GM19395 (cell line): ENCODE measurements at regions not wholly inside any gene's neighbourhood (a gene's known extent, or its start where the extent isn't known, plus 50 kb on each side); places are given as distances from the start of the nearest gene placed in this dataset.

Experiments
- ATAC-seq: cut with Tn5 transposase; IDR thresholded peaks from one replicate; pipeline ENCODE4 v1.9.1; 2021; ENCODE audit warnings: mild to moderate bottlenecking, moderate library complexity; ENCODE audit not compliant: unreplicated experiment

DNA sequence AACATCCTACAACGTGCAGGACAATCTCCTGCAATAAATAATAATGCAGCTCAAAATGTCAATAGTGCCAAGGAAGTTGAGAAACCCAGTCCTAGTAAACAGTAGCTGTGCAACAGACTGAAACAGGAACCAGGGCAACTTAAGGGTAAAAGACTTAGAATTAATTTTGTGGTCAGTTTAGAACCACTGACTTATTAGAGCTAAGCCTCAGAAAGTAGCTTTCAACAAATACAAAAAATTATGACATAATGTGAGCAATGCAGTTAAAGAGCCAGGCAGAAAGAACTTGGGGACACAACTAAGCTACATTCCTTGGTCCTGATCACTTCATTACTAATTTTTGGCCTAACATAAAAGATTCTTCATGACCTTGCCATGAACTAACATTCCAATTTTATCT is 195.4 kb downstream of the MACC1 start:
- ATAC-seq = peak; percentile 75

DNA sequence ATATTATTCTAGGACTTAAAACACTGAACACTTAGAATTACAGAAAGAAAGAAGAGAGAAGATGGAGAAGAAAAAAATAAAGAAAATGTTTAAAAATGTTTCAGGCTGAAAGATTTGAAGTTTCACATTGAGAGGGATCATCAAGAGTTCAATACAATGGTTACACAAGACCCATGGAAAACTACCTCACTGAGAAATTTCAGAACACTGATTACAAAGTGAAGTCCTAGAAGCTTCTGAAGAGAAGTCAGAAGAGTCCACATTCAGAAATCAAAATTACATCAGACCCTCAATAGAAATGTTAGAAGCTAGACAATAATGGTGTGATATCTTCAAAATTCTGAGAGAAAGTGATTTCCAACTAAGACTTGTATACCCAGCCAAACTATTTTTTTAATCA is 196.1 kb downstream of the MACC1 start:
- no peak for ATAC-seq

DNA sequence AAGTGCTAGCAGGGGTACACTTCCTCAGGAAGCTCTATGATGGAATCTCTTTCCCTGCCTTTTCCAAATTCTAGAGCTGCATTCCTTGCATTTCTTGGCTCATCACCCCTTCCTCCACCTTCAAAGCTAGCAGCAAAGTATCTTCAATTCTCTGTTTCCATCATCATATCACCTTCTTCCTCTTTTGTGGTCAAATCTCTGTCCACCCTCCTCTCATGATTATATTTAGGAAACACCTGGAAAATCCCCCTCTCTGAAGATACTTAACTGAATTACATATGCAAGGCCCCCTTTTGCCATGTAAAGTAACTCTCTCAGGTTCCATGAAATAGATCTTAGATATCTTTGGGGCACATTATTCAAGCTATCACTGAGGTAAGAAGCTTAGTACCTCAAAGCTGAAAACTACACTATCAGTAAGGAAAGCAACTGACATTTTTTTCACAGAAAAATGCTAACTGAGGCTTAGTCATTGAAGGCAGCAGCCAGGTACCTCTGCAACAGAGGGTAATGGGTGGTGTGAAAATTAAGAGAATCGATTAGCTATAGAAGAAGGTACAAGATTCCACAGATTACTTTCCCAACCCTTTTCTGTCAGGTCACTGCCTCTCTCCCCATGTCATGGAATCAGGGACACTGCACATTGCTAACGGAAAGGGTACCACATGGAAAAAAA is 197.3 kb downstream of the MACC1 start:
- ATAC-seq = peak; percentile 78

DNA sequence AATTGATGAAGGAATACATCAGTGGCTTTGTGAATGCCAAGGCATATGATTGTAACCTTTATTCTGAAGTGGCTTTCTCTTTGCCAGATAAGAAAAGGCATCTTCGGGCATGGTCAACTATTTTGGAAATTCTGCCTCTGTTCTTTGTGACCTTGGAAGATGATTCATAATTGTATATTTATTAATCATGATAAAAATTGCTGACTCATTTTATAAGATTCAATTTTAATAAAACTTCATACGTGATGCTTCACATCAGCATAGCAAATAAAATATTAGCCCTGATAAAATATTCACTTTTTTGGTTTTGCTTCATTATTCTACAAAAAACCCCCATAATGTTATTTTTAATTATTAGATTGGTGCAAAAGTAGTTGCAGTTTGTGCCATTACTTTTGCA is 200.5 kb downstream of the MACC1 start:
- ATAC-seq = no peak

DNA sequence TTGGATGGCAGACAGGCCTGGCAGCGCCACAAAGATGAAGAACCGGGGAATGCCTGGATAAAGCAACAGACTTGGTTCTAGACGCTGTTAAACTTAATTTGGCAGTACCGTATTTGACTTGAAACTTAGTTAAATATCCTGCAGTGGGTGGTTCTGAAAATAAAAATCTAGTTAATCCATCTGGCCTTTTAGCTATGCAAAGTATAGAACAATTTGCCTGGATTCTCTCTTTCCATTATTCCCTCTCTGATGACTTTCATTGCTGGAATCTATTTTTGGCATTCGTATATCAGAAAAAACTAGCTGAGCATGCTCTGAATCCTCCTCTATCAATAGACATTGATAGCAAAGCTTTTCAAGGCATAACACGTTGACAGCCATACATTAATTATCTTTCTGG is 203.6 kb downstream of the MACC1 start:
- ATAC-seq = no peak

DNA sequence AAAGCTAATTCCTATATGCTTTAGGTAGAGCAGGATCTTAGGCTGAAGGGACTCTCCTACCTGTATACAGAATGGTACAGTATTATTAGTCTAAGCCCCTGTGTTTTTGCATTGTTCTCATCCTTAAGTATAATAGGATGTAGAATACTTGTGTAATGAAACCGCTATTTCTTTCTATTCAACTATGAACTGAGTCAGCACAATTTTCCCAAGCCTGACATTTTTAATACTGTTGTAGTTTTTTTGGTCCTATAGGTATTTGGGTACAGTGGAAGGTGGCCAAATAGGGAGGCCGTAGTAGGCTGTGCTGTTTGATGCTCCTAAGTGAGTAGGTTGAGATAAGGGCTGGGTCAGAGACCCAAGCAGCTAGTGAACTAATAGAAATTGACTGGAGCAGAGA is 205.1 kb downstream of the MACC1 start:
- no peak for ATAC-seq

DNA sequence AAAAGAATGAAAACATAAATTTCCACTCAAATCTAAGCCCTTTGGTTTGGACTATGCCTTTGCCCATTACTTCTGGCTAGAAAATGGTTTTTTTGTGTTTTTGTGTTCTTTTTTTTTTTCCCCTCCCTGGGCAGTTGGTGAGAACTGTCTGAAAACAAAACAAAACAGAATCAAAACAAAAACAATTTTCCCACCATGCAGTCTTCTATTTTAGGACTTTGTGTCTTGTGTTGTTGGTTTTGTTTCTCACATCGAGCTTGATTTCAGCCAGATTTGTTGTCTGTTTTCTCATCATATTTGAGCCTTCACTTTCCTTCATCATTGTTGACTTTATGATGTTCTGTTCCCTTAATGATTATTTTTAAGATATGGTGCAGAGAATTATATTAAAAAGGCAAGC is 206.3 kb downstream of the MACC1 start:
- ATAC-seq = no peak

DNA sequence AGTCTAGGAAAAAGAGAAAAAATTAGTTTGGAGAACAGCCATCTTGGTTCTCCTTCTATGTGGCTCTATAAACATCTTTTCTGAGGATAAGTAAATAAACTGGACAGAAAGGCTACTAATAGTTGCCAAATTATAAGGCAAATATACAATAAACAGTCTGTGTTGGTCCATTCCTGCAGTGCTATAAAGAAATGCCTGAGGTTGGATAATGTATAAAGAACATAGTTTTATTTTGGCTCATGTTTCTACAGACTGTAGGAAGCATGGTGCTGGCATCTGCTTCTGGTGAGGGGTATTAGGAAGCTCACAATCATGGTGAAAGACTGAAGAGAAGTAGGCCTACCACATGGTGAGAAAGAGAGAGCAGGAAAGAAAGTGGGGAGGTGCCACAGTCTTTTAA is 209.7 kb downstream of the MACC1 start:
- no peak for ATAC-seq

DNA sequence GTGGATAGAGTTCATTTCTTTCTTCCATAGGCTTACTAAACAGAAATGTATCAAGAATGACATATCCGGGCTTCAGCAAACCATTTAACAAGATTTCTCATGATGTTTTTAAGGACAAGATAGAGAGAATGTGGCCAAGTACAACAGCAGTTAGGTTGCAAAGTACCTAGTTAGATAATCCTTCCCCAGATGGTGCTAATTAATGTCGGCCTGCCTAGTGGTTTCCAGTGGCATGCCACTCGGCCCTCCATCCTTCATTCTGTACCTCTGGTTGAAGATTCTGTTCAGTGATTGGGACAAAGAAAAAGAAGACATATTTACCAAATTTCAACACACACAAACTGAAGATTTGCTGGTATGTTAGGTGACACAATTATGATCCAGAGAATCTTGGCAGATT is 212.1 kb downstream of the MACC1 start:
- ATAC-seq = no peak

DNA sequence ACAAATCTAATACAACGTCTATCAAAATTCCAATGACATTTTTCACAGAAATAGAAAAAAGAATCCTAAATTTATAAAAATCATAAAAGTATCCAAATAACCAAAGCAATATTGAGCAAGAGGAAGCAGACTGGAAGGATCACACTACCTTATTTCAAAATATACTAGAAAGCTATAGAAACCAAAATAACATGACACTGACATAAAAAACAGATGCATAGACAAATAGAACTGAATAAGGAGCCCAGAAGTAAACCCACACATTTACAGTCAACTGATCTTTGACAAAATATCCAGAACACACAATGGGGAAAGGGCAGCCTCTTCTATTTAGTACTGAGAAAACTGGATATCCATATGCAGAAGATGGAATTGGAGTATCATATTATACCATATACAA is 217.5 kb downstream of the MACC1 start:
- ATAC-seq = no peak

DNA sequence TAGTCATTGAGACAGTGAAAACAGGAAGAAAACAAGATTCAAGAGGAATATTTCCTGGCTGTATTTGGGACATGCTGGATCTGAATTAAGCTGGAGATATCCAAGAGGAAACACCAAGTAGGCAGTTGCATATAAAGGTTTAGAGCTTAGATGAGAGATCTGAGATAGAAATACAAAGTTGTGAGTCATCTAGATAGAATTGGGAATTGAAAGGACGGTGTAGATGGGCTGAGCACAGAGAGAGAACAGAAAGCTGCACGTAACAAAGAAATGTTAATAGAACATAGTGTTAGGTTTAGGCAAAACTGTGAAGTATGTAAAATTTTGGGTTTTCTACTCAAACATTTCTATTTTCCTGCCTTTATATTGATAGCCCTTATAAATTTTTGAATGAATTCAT is 218.5 kb upstream of the TMEM196 start:
- ATAC-seq = no peak

DNA sequence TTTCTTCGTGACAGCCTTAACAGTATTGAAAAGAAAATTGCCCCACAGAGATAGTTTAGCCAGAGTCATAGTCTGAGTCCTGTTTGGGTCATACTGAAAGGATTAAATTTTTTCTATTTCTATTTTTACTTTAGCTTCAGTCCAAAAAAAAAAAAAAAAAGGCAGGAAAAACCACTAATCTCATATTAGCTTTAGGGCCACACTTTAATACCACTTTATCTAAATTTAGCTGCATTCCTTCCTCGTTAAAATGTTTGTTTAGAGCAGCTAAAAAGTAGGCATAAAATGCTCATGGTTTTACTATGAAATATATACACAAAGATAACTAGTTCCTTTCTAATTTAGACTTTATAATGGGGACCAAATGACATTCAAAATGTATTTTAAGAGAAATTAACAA is 216.5 kb upstream of the TMEM196 start:
- ATAC-seq = no peak

DNA sequence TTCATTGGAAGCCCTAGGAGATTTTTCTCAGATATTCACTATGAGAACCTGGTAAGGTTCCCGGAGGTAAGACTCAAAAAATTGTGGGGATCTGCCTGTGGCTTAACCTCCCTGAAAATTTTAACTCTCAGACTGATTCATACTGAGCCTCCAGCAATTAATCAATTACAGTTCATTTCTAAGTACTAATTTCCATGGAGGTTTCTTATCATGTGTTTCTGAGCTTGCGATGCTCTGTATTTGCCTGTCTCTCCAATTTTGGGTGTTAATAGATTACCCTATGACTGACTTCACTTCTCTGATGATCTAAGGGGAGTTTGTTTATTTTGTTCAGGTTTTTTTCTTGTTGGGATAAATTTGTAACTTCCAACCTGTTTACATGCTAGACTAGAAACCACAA is 215.4 kb upstream of the TMEM196 start:
- no peak for ATAC-seq

DNA sequence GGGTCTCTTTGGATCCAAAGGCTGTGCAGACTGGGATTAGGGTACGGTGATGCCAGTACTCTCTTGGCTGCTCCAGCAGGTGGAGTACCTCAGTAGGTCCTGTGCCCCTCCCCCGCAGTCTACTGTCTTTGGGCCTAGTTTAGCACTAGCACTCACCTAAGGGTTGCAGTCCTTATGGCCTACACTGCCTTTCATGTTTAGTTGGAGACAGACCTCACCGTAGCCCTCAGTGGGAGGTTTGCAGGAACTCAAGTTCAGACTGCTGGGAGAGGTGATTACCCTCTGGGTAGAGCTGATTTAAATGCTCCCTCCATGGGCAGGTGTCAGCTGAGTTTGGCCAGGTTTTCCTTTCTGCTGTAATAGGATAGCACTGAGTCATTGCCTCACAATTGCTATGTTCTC is 210.8 kb upstream of the TMEM196 start:
- ATAC-seq = no peak

DNA sequence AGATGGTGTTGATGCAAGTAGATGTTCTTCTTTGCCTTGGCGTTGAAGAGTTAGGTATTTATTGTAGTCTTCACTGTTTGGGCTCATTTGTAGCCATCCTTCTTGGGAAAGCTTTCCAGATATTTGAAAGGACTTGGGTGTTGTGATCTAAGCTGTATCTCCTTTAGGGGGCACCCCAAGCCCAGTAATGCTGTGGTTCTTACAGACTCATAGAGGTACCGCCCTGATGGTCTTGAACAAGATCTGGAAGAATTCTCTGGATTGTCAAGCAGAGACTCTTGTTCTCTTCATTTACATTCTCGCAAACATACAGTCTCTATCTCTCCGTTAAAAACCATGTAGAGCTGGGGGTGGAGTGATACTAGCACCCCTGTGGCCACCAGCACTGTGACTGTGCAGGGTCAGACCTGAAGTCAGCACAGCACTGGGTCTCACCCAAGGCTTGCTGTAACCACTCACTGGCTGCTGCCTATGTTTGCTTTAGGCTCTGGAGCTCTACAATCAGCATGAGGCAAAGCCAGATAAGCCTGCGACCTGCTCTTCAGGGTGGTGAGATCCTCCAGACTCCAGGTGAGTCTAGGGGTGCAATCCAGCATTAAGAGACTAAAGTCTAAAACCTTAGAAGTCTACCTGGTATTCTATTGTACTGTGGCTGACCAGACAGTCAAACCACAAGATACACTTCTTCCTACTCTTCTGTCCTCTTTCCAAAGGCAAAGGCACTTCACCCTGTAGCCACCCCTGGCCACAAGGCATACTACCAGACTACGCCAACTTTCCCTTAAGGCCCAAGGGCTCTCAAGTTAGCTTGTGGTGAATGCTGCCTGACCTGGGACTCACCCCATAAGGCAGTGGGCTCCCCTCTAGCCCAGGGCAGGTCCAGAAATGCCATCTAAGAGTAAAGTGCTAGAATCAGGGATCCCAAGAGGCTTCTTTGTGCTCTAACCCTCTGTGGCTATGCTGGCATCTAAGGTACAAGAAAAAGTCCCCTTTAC is 209.7 kb upstream of the TMEM196 start:
- ATAC-seq = no peak

DNA sequence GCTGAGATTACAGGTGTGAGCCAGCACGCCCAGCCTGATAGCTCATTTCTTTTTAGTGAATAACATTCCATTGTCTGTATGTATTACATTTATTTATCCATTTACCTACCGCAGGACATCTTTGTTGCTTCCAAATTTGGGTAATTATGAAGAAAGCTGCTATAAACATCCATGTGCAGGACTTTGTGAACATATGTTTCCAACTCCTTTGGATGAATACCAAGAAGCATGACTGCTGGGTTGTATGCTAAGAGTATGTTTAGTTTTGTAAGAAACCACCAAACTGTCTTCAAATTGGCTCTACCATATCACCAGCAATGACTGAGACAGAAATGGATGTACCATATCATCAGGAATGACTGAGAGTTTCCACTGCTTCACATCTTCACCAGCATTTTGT is 200.2 kb upstream of the TMEM196 start:
- no peak for ATAC-seq

DNA sequence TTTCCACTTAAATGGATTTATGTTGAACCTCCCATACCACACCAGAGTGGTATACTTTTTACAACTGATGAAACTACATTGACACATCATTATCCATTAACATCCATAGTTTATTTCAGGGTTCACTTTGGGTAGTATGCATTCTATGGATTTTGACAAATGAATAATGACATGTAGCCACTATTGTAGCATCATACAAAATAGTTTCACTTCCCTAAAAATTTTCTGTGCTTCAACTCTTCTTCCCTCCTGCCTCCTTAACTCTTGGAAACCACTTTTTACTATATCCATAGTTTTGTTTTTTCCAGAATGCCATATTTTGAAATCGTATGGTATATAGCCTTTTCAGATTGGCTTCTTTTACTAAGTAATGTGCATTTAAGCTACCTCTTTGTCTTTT is 199.5 kb upstream of the TMEM196 start:
- ATAC-seq = no peak

DNA sequence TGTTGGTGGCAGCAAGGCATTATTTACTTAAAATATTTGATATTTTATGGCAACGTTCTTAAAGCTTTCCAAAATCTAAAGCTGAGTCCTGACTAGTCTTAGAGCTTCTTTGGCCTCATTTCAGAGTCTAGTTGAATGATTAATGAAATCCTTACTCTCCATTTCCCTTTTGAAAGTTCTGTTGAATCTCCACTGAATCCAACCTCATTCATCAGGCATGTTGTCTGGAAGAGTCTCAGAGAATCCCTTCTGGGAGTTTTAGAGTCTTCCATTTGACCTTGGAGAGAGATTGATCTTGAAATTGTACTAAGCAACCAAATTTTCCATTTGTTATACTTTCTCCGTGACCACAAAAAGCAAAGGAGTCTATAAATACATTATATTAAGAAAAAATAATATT is 198.5 kb upstream of the TMEM196 start:
- ATAC-seq = no peak

DNA sequence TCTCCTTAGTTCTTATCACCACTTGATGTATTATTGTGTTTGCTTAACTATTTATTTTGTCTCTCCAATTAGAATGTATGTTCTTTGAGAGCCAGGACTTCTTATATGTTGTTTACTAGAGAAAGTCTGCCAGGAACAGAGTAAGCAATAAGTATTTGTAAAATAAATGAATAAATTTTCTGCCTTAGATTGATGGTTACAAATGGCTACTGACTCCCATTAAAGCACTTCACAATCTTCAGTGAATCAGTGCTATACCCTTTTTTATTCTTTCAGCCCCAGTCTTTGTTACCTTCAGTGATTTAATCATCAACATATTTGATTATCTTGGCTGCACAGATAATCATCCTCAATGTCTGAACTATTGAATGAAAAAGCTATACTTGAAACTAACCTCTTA is 197.1 kb upstream of the TMEM196 start:
- ATAC-seq = no peak

DNA sequence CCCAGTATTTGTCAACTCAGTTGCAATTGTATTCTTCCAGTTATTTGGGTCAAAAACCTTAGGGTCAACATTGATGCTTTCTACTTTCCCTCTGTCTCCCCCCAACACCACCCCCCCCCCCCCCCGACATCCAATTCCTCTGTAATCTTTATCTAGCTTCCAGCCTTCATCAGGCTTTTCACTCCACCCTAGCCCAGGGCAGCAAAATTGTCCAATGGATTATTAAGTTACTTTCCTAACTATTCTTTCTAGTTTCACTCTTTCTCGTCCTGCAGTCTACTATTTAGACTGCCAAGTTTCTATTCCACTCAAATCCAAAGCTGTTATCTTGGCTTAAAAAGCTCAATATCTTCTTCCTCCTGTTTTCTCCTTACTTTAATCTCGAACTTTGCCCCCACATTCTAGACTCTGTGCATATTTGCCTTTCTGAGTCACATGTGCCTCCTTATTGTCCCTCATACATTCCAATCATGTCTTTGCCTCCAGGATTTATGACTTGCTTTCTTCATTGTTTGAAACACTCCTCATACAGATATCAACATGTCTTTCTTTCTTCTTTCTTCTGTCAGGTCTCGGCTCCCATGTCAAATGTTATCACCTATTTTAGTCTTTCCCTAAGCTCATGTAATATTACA is 196.6 kb upstream of the TMEM196 start:
- no peak for ATAC-seq

DNA sequence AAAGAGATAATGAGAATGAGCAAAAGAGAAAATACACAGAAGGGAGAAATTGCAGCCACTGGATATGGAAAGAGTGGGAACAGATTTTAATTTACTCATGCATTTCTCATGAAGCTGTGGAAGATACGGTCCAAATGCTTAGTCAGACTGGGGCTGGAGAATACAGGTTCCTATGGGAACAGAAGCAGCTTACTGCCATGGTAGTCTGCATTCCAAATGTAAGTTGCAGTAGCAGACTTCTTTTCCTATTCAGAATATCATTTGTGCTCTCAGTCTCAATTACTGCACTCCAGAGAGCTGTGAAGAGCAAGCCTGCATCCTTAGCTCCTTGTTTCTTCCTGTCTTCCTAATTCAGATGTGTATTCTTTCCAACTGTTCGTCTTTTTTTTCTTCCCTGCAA is 190.8 kb upstream of the TMEM196 start:
- no peak for ATAC-seq

DNA sequence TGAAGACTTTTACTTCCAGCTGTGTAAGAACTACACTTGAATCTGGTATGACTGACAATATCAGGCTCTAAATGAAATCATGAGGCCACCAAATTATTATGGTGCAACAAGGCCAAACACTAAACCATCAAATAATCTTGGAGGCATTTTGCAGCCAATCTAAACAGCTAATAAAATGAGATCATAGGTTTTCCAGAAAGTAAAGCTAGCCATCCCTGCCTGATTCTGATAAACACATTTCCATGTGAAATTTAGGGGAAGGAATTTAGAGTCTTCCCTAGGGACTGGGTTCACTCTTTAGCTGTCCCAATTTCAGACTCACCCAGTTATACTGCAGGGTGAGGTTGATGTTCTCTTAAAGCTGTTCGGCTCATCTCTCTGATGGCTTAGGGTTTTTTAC is 190.3 kb upstream of the TMEM196 start:
- ATAC-seq = no peak
